ENCODE measurements at regions not wholly inside any gene's neighbourhood (a gene's known extent, or its start where the extent isn't known, plus 50 kb on each side); places are given as distances from the start of the nearest gene placed in this dataset.

DNA sequence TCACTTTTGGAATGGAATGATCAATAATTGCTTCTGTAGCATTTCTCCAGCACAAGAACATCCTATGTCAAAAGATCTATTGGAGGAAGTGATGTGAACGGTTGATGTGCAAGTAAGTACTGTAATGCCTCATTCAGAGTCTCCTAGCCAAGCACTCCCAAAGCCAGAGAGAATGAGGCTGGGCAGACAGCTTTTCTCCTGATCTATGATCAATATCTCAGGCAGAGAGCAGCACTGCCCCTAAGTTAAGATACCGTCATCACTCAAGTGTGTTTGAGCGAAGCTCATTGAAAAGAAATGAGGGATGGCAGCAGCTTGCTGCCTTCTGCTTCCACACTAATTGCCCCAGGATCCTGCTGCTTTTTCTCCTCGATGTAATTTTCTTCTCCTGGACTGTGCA is 324.1 kb upstream of the GRAMD2B start:
- TF ChIP-seq POLR2A (IDR thresholded peaks at IDR 0.05; ENCODE audit: low read length) (no peak), GATA1 (IDR thresholded peaks at IDR 0.05; ENCODE audit: low read depth, low read length) (no peak)

Data from erythroblast (primary cell).